ENCODE measurements at regions not wholly inside any gene's neighbourhood (a gene's known extent, or its start where the extent isn't known, plus 50 kb on each side); places are given as distances from the start of the nearest gene placed in this dataset.

DNA sequence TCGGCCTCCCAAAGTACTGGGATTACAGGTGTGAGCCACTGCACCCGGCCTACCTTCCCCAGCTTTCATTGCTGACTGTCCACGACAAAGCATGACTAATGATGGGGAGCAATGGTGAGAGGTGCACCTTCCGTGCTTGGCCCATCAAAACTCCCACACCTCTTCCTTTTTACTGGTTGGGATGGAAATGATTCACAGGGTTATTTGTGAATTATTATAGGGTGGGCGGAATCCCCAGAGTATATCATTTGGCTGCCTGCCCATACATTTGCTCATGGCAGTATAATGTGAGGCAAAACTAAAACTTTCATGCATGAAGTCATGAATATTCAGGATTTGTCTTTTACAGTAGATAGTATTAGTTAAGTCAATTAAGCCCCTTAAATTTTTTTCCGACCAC is 334.2 kb upstream of the NETO1 start:
- H3K27ac ChIP-seq, result no peak overlapping the region
- intact Hi-C loops (cut with DNase I; ENCODE audit: low total_unique reads), result no loop called here
- DNase-seq, result no peak
- no peak overlapping the region for H3K4me3 ChIP-seq
- no peaks in the 10 kb centered on the region for H3K27me3 ChIP-seq
- TF ChIP-seq CTCF (IDR thresholded peaks at IDR 0.05) (no peak), POLR2A (IDR thresholded peaks at IDR 0.05) (no peak)
- H3K4me1 ChIP-seq, result no peaks in the 10 kb centered on the region
- H3K9me3 ChIP-seq, result no peaks in the 10 kb centered on the region
- H3K36me3 ChIP-seq, result no peaks in the 10 kb centered on the region

GRCh38 chr18:73199151-73199550 is 331.4 kb upstream of the NETO1 start:
- Histone ChIP-seq H3K9me3 (no peaks in the 10 kb centered on the region), H3K36me3 (no peaks in the 10 kb centered on the region), H3K27ac (no peak overlapping the region), H3K4me3 (no peak overlapping the region), H3K27me3 (no peaks in the 10 kb centered on the region), H3K4me1 (no peaks in the 10 kb centered on the region)
- DNase-seq, result no peak
- intact Hi-C loops (cut with DNase I; ENCODE audit: low total_unique reads), result no loop called here
- TF ChIP-seq CTCF (IDR thresholded peaks at IDR 0.05) (no peak), POLR2A (IDR thresholded peaks at IDR 0.05) (no peak)

- no peaks in the 10 kb centered on the region for H3K27me3 ChIP-seq
- TF ChIP-seq POLR2A (IDR thresholded peaks at IDR 0.05) (no peak), CTCF (IDR thresholded peaks at IDR 0.05) (no peak)
- intact Hi-C loops (cut with DNase I; ENCODE audit: low total_unique reads), result no loop called here
- H3K27ac ChIP-seq, result no peak overlapping the region
- H3K9me3 ChIP-seq, result no peaks in the 10 kb centered on the region
- H3K36me3 ChIP-seq, result no peaks in the 10 kb centered on the region
- DNase-seq, result no peak
- no peak overlapping the region for H3K4me3 ChIP-seq
- no peaks in the 10 kb centered on the region for H3K4me1 ChIP-seq
Observed at GRCh38 chr18:73189718-73190117, 321.9 kb upstream of the NETO1 start.

- H3K4me1 ChIP-seq, result no peaks in the 10 kb centered on the region
- H3K4me3 ChIP-seq, result no peak overlapping the region
- H3K36me3 ChIP-seq, result no peaks in the 10 kb centered on the region
- TF ChIP-seq CTCF (IDR thresholded peaks at IDR 0.05) (no peak), POLR2A (IDR thresholded peaks at IDR 0.05) (no peak)
- no peaks in the 10 kb centered on the region for H3K9me3 ChIP-seq
- H3K27me3 ChIP-seq, result no peaks in the 10 kb centered on the region
- intact Hi-C loops (cut with DNase I; ENCODE audit: low total_unique reads), result no loop called here
- DNase-seq, result no peak
- H3K27ac ChIP-seq, result no peak overlapping the region
Observed at GRCh38 chr18:73168236-73168635, 300.4 kb upstream of the NETO1 start.

- TF ChIP-seq CTCF (IDR thresholded peaks at IDR 0.05), result no peak
- no peak for TF ChIP-seq POLR2A (IDR thresholded peaks at IDR 0.05)
Observed at GRCh38 chr18:73164430-73164829, 296.6 kb upstream of the NETO1 start.

More at GRCh38 chr18:73164430-73164829, 296.6 kb upstream of the NETO1 start:
- Histone ChIP-seq H3K27ac (no peak overlapping the region), H3K4me3 (no peak overlapping the region), H3K9me3 (no peaks in the 10 kb centered on the region), H3K36me3 (no peaks in the 10 kb centered on the region), H3K4me1 (no peaks in the 10 kb centered on the region), H3K27me3 (no peaks in the 10 kb centered on the region)
- intact Hi-C loops (cut with DNase I; ENCODE audit: low total_unique reads), result no loop called here
- no peak for DNase-seq
